ENCODE measurements at regions not wholly inside any gene's neighbourhood (a gene's known extent, or its start where the extent isn't known, plus 50 kb on each side); places are given as distances from the start of the nearest gene placed in this dataset.

GRCh38 chr10:14382531-14382930, 51.8 kb upstream of the FRMD4A start:
- no peak for TF ChIP-seq POLR2A (IDR thresholded peaks at IDR 0.05)
- no peak for TF ChIP-seq CTCF (IDR thresholded peaks at IDR 0.05)

All from body of pancreas (tissue), 4 donors.